DOHH2 (cell line): ENCODE measurements at regions not wholly inside any gene's neighbourhood (a gene's known extent, or its start where the extent isn't known, plus 50 kb on each side); places are given as distances from the start of the nearest gene placed in this dataset.

Source experiments
- H3F3A ChIP-seq: fragments of 200-600 bp; sonication (generic), shearing (Covaris generic); 2 replicates; pipeline ENCODE4 v1.6.0; 2016; ENCODE audit warnings: antibody characterized with exemption, mild to moderate bottlenecking; ENCODE audit not compliant: control insufficient read depth, insufficient read depth
- H3K27ac ChIP-seq: fragments of 200-600 bp; sonication (generic); 2 replicates; pipeline ENCODE4 v1.5.1; 2014; ENCODE audit warnings: low read depth, mild to moderate bottlenecking, low read length, moderate library complexity
- H3K27me3 ChIP-seq: fragments of 200-600 bp; sonication (generic); 2 replicates; pipeline ENCODE4 v1.6.1; 2014; ENCODE audit warnings: mild to moderate bottlenecking, low read length, mixed read lengths; ENCODE audit not compliant: control insufficient read depth
- H3K36me3 ChIP-seq: fragments of 200-600 bp; sonication (generic); 2 replicates; pipeline ENCODE4 v1.6.1; 2014; ENCODE audit warnings: mild to moderate bottlenecking, low read length, moderate library complexity, mixed read lengths; ENCODE audit not compliant: control insufficient read depth
- H3K4me1 ChIP-seq: fragments of 200-600 bp; sonication (generic); 2 replicates; pipeline ENCODE4 v1.6.1; 2014; ENCODE audit warnings: mild to moderate bottlenecking, low read length, mixed read lengths; ENCODE audit not compliant: control insufficient read depth
- H3K4me2 ChIP-seq: fragments of 200-600 bp; sonication (generic); 2 replicates; pipeline ENCODE4 v1.6.0; 2014; ENCODE audit warnings: mild to moderate bottlenecking, low read length, moderate library complexity
- H3K4me3 ChIP-seq: fragments of 200-600 bp; sonication (generic); 2 replicates; pipeline ENCODE4 v1.5.1; 2014; ENCODE audit warnings: mild to moderate bottlenecking, low read length, mixed read lengths
- H3K79me2 ChIP-seq: fragments of 200-600 bp; sonication (generic); 2 replicates; pipeline ENCODE4 v1.6.1; 2014; ENCODE audit warnings: mild to moderate bottlenecking, low read length, mixed read lengths; ENCODE audit not compliant: control insufficient read depth
- H3K9me2 ChIP-seq: fragments of 200-600 bp; sonication (generic); replicated peaks from 2 replicates; pipeline ENCODE4 v1.6.1; 2014; ENCODE audit warnings: mild to moderate bottlenecking, low read length, mixed read lengths; ENCODE audit not compliant: control insufficient read depth
- H3K9me3 ChIP-seq: fragments of 200-600 bp; sonication (generic); 2 replicates; pipeline ENCODE4 v1.6.1; 2014; ENCODE audit warnings: antibody characterized with exemption, low read length, mixed read lengths; ENCODE audit not compliant: control insufficient read depth, insufficient read depth
- H4K20me1 ChIP-seq: fragments of 200-600 bp; sonication (generic); 2 replicates; pipeline ENCODE4 v1.6.0; 2014; ENCODE audit warnings: low read depth, mild to moderate bottlenecking, antibody characterized with exemption, low read length, moderate library complexity; ENCODE audit not compliant: control insufficient read depth, insufficient read depth
- EZH2phosphoT487 ChIP-seq: fragments of 200-600 bp; sonication (generic); IDR thresholded peaks from 2 replicates; pipeline ENCODE4 v1.6.1; 2017; ENCODE audit warnings: borderline replicate concordance, mild to moderate bottlenecking, antibody characterized with exemption, low read length, moderate library complexity, mixed read lengths
- TF ChIP-seq, protein P1 (sequence below): fragments of 200-600 bp; sonication (generic); IDR thresholded peaks from one replicate; pipeline ENCODE4 v1.5.1; 2014; ENCODE audit warnings: antibody characterized with exemption, mild to moderate bottlenecking, low read depth, low read length; ENCODE audit not compliant: poor library complexity, severe bottlenecking

DNA sequence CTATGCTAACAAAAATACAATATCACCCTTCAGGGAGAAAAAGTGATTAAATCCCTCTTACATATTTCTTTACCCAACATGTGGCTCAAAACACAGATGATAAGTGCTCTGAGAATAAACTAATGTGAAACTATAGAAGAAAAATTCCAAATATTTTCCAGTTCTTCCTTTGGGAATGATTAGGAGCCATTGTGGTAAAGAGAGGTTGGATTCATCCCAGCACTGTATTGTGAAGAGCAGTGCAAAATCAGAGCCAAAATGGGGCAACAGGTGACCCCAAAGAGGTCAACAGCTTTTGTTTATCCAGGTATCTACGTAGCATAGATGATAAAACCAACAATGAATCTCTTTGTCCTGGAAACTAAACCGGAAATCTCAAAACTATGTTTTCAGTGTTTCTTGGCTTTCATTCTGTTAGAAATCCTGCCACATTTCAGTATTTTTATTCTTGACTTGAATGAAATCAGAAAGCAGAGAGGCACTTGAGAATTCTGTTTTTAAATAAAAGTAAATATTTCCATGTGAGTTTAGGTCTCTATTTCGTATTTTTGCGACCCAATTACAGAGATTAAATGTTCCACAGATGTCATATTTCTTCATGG is 120.4 kb upstream of the FST start:
- H3K27me3 ChIP-seq: no peaks in the 10 kb centered on the region
- H3K36me3 ChIP-seq: no peaks in the 10 kb centered on the region
- H3K4me1 ChIP-seq: no peaks in the 10 kb centered on the region
- H4K20me1 ChIP-seq: no peaks in the 10 kb centered on the region
- H3K79me2 ChIP-seq: no peaks in the 10 kb centered on the region
- H3K9me2 ChIP-seq: no peaks in the 10 kb centered on the region
- H3K9me3 ChIP-seq: no peaks in the 10 kb centered on the region
- no peak overlapping the region for H3K4me3 ChIP-seq
- H3K27ac ChIP-seq: no peak overlapping the region
- H3K4me2 ChIP-seq: no peak overlapping the region
- H3F3A ChIP-seq: no peaks in the 10 kb centered on the region
- TF ChIP-seq, protein P1, sequence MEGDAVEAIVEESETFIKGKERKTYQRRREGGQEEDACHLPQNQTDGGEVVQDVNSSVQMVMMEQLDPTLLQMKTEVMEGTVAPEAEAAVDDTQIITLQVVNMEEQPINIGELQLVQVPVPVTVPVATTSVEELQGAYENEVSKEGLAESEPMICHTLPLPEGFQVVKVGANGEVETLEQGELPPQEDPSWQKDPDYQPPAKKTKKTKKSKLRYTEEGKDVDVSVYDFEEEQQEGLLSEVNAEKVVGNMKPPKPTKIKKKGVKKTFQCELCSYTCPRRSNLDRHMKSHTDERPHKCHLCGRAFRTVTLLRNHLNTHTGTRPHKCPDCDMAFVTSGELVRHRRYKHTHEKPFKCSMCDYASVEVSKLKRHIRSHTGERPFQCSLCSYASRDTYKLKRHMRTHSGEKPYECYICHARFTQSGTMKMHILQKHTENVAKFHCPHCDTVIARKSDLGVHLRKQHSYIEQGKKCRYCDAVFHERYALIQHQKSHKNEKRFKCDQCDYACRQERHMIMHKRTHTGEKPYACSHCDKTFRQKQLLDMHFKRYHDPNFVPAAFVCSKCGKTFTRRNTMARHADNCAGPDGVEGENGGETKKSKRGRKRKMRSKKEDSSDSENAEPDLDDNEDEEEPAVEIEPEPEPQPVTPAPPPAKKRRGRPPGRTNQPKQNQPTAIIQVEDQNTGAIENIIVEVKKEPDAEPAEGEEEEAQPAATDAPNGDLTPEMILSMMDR: no peak
- no peak for TF ChIP-seq EZH2phosphoT487

DNA sequence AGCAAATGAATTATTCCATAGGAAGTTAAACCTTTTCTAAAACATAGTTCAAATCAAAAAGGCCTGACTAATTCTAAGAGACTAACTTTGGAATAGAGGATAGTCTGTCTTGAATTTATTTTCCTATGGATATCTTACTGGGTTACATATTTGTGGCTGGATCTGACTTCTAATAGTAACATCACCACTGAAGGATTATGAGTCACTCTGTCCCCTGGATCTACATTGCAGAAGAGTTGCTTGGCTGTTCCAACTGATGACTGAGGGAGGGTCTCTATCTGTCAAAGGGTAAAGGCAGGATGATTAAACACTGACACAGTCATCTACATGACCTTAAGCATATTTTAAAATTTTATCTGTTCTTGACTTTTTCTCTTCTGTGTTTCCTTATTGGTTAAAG is 119.6 kb upstream of the FST start:
- Histone ChIP-seq H3K27ac (no peak overlapping the region), H3K4me3 (no peak overlapping the region), H3K4me1 (no peaks in the 10 kb centered on the region), H3K9me2 (no peaks in the 10 kb centered on the region), H3K4me2 (no peak overlapping the region), H3F3A (no peaks in the 10 kb centered on the region), H3K36me3 (no peaks in the 10 kb centered on the region), H3K27me3 (no peaks in the 10 kb centered on the region), H4K20me1 (no peaks in the 10 kb centered on the region), H3K79me2 (no peaks in the 10 kb centered on the region), H3K9me3 (no peaks in the 10 kb centered on the region)
- no peak for TF ChIP-seq EZH2phosphoT487
- TF ChIP-seq, protein P1: no peak

DNA sequence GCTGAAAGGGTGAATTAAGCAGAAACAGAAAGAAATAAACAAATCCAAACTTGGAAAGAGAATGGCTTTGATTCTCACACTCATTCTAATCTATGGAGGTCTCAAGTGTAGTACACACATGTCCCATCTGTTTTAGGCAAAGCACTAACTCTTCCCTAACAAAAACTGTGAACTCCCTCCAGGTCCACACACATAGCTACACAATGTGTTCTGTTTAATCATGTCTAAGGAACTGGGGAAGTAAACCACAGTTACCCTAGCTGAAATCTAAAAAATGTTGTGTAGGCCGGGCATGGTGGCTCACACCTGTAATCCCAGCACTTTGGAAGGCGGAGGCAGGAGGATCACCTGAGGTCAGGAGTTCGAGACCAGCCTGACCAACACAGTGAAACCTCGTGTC is 118.7 kb upstream of the FST start:
- H3K27ac ChIP-seq: no peak overlapping the region
- no peaks in the 10 kb centered on the region for H3K79me2 ChIP-seq
- H3F3A ChIP-seq: no peaks in the 10 kb centered on the region
- H3K36me3 ChIP-seq: no peaks in the 10 kb centered on the region
- H3K27me3 ChIP-seq: no peaks in the 10 kb centered on the region
- no peaks in the 10 kb centered on the region for H3K9me3 ChIP-seq
- H3K4me2 ChIP-seq: no peak overlapping the region
- no peaks in the 10 kb centered on the region for H3K4me1 ChIP-seq
- no peak overlapping the region for H3K4me3 ChIP-seq
- no peaks in the 10 kb centered on the region for H3K9me2 ChIP-seq
- H4K20me1 ChIP-seq: no peaks in the 10 kb centered on the region
- TF ChIP-seq EZH2phosphoT487: no peak
- TF ChIP-seq, protein P1: no peak
